ENCODE measurements at regions not wholly inside any gene's neighbourhood (a gene's known extent, or its start where the extent isn't known, plus 50 kb on each side); places are given as distances from the start of the nearest gene placed in this dataset.

DNA sequence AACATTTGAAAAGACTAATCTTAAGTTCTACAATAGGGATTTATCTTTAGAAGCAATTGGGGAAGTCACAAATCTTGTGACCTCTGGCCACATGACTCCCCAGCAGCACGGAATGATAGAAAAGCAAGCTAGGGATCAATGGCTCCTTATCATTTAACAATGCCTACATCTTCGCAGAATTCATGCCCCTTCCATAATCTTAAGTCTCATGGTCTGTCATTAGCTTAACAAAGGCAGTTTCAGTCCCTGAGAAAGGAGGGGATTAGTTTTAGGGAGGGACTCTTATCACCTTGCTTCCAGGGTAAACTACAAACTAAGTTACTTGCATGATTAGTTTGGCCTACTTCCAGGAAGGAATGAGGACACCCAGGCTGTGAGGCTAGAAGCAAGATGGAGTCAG is 486.0 kb downstream of the RMST start:
- TF ChIP-seq CTCF (IDR thresholded peaks at IDR 0.05; ENCODE audit: low read depth, low read length, poor library complexity, severe bottlenecking) (no peak), EZH2phosphoT487 (IDR thresholded peaks at IDR 0.05; ENCODE audit: borderline replicate concordance, low read length) (no peak)

All from DOHH2 (cell line).